Large intestine (tissue), 3 donors: ENCODE measurements at regions not wholly inside any gene's neighbourhood (a gene's known extent, or its start where the extent isn't known, plus 50 kb on each side); places are given as distances from the start of the nearest gene placed in this dataset.
A peak's percentile ranks its signal among the peaks of the same experiment; 100 is the strongest.

ENCODE experiments used
- DNase-seq, 2 donors: peaks; one replicate each; pipeline versions ENCODE4 v3.0.0 to v3.0.0-alpha.2; 2013
- H3K27ac ChIP-seq: one replicate; pipeline ENCODE4 v1.5.1; 2013; ENCODE audit warnings: low read length
- H3K27me3 ChIP-seq: 2 replicates; pipeline ENCODE4 v1.6.1; 2013; ENCODE audit warnings: low read length; ENCODE audit not compliant: control insufficient read depth, insufficient read depth
- H3K36me3 ChIP-seq: 2 replicates; pipeline ENCODE4 v1.6.1; 2013; ENCODE audit warnings: low read length; ENCODE audit not compliant: control insufficient read depth, insufficient read depth
- H3K4me1 ChIP-seq: one replicate; pipeline ENCODE4 v1.6.1; 2013; ENCODE audit warnings: low read length; ENCODE audit not compliant: control insufficient read depth, insufficient read depth
- H3K4me3 ChIP-seq: one replicate; pipeline ENCODE4 v1.5.1; 2013; ENCODE audit warnings: low read length
- H3K9me3 ChIP-seq: one replicate; pipeline ENCODE4 v1.6.1; 2013; ENCODE audit warnings: mild to moderate bottlenecking, low read depth, low read length, moderate library complexity; ENCODE audit not compliant: control insufficient read depth
- WGBS: methylation state at CpG from one replicate; pipeline ENCODE4 v1.1.5; 2013; ENCODE audit warnings: low lambda C conversion rate; ENCODE audit not compliant: insufficient coverage; 5-methylcytosine and 5-hydroxymethylcytosine counted together

GRCh38 chr7:46943996-46944395 lies 637.9 kb downstream of the TNS3 start:
- Histone ChIP-seq H3K9me3 (no peaks in the 10 kb centered on the region), H3K27ac (no peak overlapping the region), H3K4me3 (no peak overlapping the region), H3K27me3 (no peaks in the 10 kb centered on the region), H3K4me1 (no peaks in the 10 kb centered on the region), H3K36me3 (no peaks in the 10 kb centered on the region)
- WGBS: no CpG with 5 or more reads among the region's 3 CpGs
- DNase-seq: no peak

GRCh38 chr7:46942574-46942973 lies 639.3 kb downstream of the TNS3 start:
- no peak overlapping the region for H3K27ac ChIP-seq
- no peak for DNase-seq
- no peaks in the 10 kb centered on the region for H3K36me3 ChIP-seq
- no peak overlapping the region for H3K4me3 ChIP-seq
- H3K27me3 ChIP-seq: no peaks in the 10 kb centered on the region
- no CpG with 5 or more reads among the region's 5 CpGs for WGBS
- no peaks in the 10 kb centered on the region for H3K9me3 ChIP-seq
- no peaks in the 10 kb centered on the region for H3K4me1 ChIP-seq

- no peak for DNase-seq
- WGBS: no CpG with 5 or more reads among the region's 5 CpGs
- Histone ChIP-seq H3K27me3 (no peaks in the 10 kb centered on the region), H3K4me3 (no peak overlapping the region), H3K9me3 (no peaks in the 10 kb centered on the region), H3K36me3 (no peaks in the 10 kb centered on the region), H3K4me1 (no peaks in the 10 kb centered on the region), H3K27ac (no peak overlapping the region)
Observed at GRCh38 chr7:46940178-46940577, 641.7 kb downstream of the TNS3 start.

- Histone ChIP-seq H3K9me3 (no peaks in the 10 kb centered on the region), H3K27ac (no peak overlapping the region), H3K4me3 (no peak overlapping the region), H3K27me3 (no peaks in the 10 kb centered on the region), H3K4me1 (no peaks in the 10 kb centered on the region), H3K36me3 (no peaks in the 10 kb centered on the region)
- no peak for DNase-seq
- no CpG with 5 or more reads among the region's 8 CpGs for WGBS
Observed at GRCh38 chr7:46939558-46939957, 642.4 kb downstream of the TNS3 start.

GRCh38 chr7:46939089-46939488 lies 642.8 kb downstream of the TNS3 start:
- H3K27ac ChIP-seq: no peak overlapping the region
- H3K4me3 ChIP-seq: no peak overlapping the region
- H3K9me3 ChIP-seq: no peaks in the 10 kb centered on the region
- DNase-seq: no peak
- no peaks in the 10 kb centered on the region for H3K4me1 ChIP-seq
- no peaks in the 10 kb centered on the region for H3K27me3 ChIP-seq
- no peaks in the 10 kb centered on the region for H3K36me3 ChIP-seq
- WGBS: 100% methylated on average over 1 of the region's 2 CpGs

- 85% methylated on average over 2 of the region's 3 CpGs for WGBS
- Histone ChIP-seq H3K4me3 (no peak overlapping the region), H3K27ac (no peak overlapping the region), H3K27me3 (no peaks in the 10 kb centered on the region), H3K9me3 (no peaks in the 10 kb centered on the region), H3K36me3 (no peaks in the 10 kb centered on the region), H3K4me1 (no peaks in the 10 kb centered on the region)
- DNase-seq: no peak
Observed at GRCh38 chr7:46937826-46938225, 644.1 kb downstream of the TNS3 start.

- H3K36me3 ChIP-seq: no peaks in the 10 kb centered on the region
- no peak for DNase-seq
- WGBS: 55% methylated on average over 2 of the region's 3 CpGs
- no peak overlapping the region for H3K4me3 ChIP-seq
- no peaks in the 10 kb centered on the region for H3K27me3 ChIP-seq
- no peaks in the 10 kb centered on the region for H3K9me3 ChIP-seq
- H3K4me1 ChIP-seq: no peaks in the 10 kb centered on the region
- H3K27ac ChIP-seq: no peak overlapping the region
Observed at GRCh38 chr7:46934198-46934825, 647.6 kb downstream of the TNS3 start.

- WGBS: 90% methylated on average over 2 of the region's 4 CpGs
- Histone ChIP-seq H3K9me3 (no peaks in the 10 kb centered on the region), H3K27me3 (no peaks in the 10 kb centered on the region), H3K4me1 (no peaks in the 10 kb centered on the region), H3K36me3 (no peaks in the 10 kb centered on the region), H3K4me3 (no peak overlapping the region), H3K27ac (no peak overlapping the region)
- no peak for DNase-seq
Observed at GRCh38 chr7:46933596-46933995, 648.3 kb downstream of the TNS3 start.

GRCh38 chr7:46932676-46933424 lies 649.1 kb downstream of the TNS3 start:
- peak in 1 of 2 donors; percentile 24 for DNase-seq
- Histone ChIP-seq H3K36me3 (no peaks in the 10 kb centered on the region), H3K9me3 (no peaks in the 10 kb centered on the region), H3K4me1 (no peaks in the 10 kb centered on the region), H3K27me3 (no peaks in the 10 kb centered on the region), H3K4me3 (no peak overlapping the region), H3K27ac (no peak overlapping the region)
- WGBS: 50% methylated on average over 2 of the region's 7 CpGs

- WGBS: no CpG with 5 or more reads among the region's 1 CpG
- H3K4me1 ChIP-seq: no peaks in the 10 kb centered on the region
- no peak overlapping the region for H3K4me3 ChIP-seq
- no peaks in the 10 kb centered on the region for H3K27me3 ChIP-seq
- no peak overlapping the region for H3K27ac ChIP-seq
- no peak for DNase-seq
- no peaks in the 10 kb centered on the region for H3K9me3 ChIP-seq
- no peaks in the 10 kb centered on the region for H3K36me3 ChIP-seq
Observed at GRCh38 chr7:46932306-46932675, 649.6 kb downstream of the TNS3 start.

GRCh38 chr7:46930366-46930765 lies 651.5 kb downstream of the TNS3 start:
- Histone ChIP-seq H3K27me3 (no peaks in the 10 kb centered on the region), H3K4me3 (no peak overlapping the region), H3K9me3 (no peaks in the 10 kb centered on the region), H3K4me1 (no peaks in the 10 kb centered on the region), H3K36me3 (no peaks in the 10 kb centered on the region), H3K27ac (no peak overlapping the region)
- no peak for DNase-seq
- no CpG with 5 or more reads among the region's 3 CpGs for WGBS
